HG03520 (cell line): ENCODE measurements at regions not wholly inside any gene's neighbourhood (a gene's known extent, or its start where the extent isn't known, plus 50 kb on each side); places are given as distances from the start of the nearest gene placed in this dataset.
"Not testable (repeated sequence)": the region's sequence is repeated elsewhere in the genome, so short reads cannot be mapped to it uniquely, and the experiment has no call there.

ENCODE experiments used
- ATAC-seq: cut with Tn5 transposase; IDR thresholded peaks from one replicate; pipeline ENCODE4 v1.9.1; 2021; ENCODE audit warnings: mild to moderate bottlenecking, moderate library complexity; ENCODE audit not compliant: unreplicated experiment

GRCh38 chr7:68050627-68051026 lies 1054.0 kb downstream of the TYW1 start:
- no peak for ATAC-seq

- no peak for ATAC-seq
These were observed 1061.4 kb downstream of the TYW1 start for GRCh38 chr7:68058014-68058413.

GRCh38 chr7:68063171-68063570 lies 1066.5 kb downstream of the TYW1 start:
- no peak for ATAC-seq

GRCh38 chr7:68065581-68065980 lies 1068.9 kb downstream of the TYW1 start:
- ATAC-seq: no peak

GRCh38 chr7:68067845-68068244 lies 1071.2 kb downstream of the TYW1 start:
- no peak for ATAC-seq

GRCh38 chr7:68070992-68071391 lies 1074.4 kb downstream of the TYW1 start:
- ATAC-seq: no peak

- ATAC-seq: no peak
These were observed 1077.1 kb downstream of the TYW1 start for GRCh38 chr7:68073701-68074100.

GRCh38 chr7:68074242-68074641 lies 1077.6 kb downstream of the TYW1 start:
- ATAC-seq: no peak

GRCh38 chr7:68078157-68078710 lies 1081.6 kb downstream of the TYW1 start:
- ATAC-seq: no peak

GRCh38 chr7:68082066-68082960 lies 1085.7 kb downstream of the TYW1 start:
- not testable (repeated sequence) for ATAC-seq

GRCh38 chr7:68082961-68083657 lies 1086.5 kb downstream of the TYW1 start:
- ATAC-seq: not testable (repeated sequence)

GRCh38 chr7:68087401-68087800 lies 1090.8 kb downstream of the TYW1 start:
- ATAC-seq: no peak

- ATAC-seq: no peak
These were observed 1092.2 kb downstream of the TYW1 start for GRCh38 chr7:68088879-68089278.

- ATAC-seq: not testable (repeated sequence)
These were observed 1093.6 kb downstream of the TYW1 start for GRCh38 chr7:68090256-68090655.

GRCh38 chr7:68103319-68103718 lies 1106.7 kb downstream of the TYW1 start:
- ATAC-seq: no peak

GRCh38 chr7:68107261-68107660 lies 1110.6 kb downstream of the TYW1 start:
- no peak for ATAC-seq

GRCh38 chr7:68107968-68108367 lies 1111.3 kb downstream of the TYW1 start:
- no peak for ATAC-seq

- ATAC-seq: no peak
These were observed 1112.7 kb downstream of the TYW1 start for GRCh38 chr7:68109299-68109698.

- no peak for ATAC-seq
These were observed 1122.8 kb downstream of the TYW1 start for GRCh38 chr7:68119411-68119810.

GRCh38 chr7:68121056-68121455 lies 1124.4 kb downstream of the TYW1 start:
- ATAC-seq: no peak

- no peak for ATAC-seq
These were observed 1125.0 kb downstream of the TYW1 start for GRCh38 chr7:68121655-68122054.

- no peak for ATAC-seq
These were observed 1126.2 kb downstream of the TYW1 start for GRCh38 chr7:68122801-68123200.
